ENCODE measurements at regions not wholly inside any gene's neighbourhood (a gene's known extent, or its start where the extent isn't known, plus 50 kb on each side); places are given as distances from the start of the nearest gene placed in this dataset.

DNA sequence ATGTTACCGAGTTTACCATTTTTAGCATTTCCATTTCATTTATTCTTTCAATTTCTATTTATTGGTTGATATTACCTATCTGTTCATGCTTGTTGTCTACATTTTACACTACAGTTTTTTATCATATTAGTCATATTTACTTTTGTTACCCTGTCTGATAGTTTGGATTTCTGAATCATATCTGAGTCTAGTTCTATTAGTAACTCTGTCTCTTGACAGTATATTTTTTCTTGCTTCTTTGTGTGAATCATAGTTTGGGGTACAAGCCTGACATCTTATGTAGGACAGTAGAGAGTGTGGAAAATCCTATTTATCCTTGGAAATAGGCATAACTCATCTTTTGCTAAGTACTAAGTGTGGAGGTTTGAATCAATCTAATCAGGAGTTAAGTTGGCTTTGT is 263.9 kb upstream of the SESN3 start:
- Histone ChIP-seq H3K36me3 (ENCODE audit: control insufficient read depth in 2 of 2, extremely low read depth in 1 of 2, insufficient read depth in 2 of 2, low read length in 2 of 2) (no peaks in the 10 kb centered on the region), H3K4me1 (ENCODE audit: control insufficient read depth, extremely low read depth, insufficient read depth, low read length) (no peaks in the 10 kb centered on the region), H3K9me1 (replicated peaks; ENCODE audit: control insufficient read depth, extremely low read depth, insufficient read depth, low read length) (no peaks in the 10 kb centered on the region), H3K27me3 (ENCODE audit: control insufficient read depth in 2 of 2, insufficient read depth in 2 of 2, low read length in 2 of 2) (no peaks in the 10 kb centered on the region), H4K20me1 (replicated peaks; ENCODE audit: control insufficient read depth, extremely low read depth, insufficient read depth, low read length) (no peaks in the 10 kb centered on the region), H3K9ac (replicated peaks; ENCODE audit: extremely low read depth, insufficient read depth, low read length) (no peak overlapping the region), H3K9me3 (replicated peaks; ENCODE audit: control insufficient read depth, insufficient read depth, low read length) (no peaks in the 10 kb centered on the region), H3K4me3 (replicated peaks in 1 of 3; ENCODE audit: insufficient read depth in 1 of 3, low read depth in 1 of 3, low read length in 3 of 3) (no peak overlapping the region), H3K4me2 (ENCODE audit: insufficient read depth, low read length) (no peak overlapping the region), H2AFZ (ENCODE audit: low read depth, low read length) (no peak overlapping the region), H3K27ac (ENCODE audit: insufficient read depth, low read depth, low read length) (no peak overlapping the region), H3K79me2 (ENCODE audit: control insufficient read depth, insufficient read depth, low read length) (no peaks in the 10 kb centered on the region)
- TF ChIP-seq GATA2 (IDR thresholded peaks at IDR 0.05; ENCODE audit: insufficient read depth, insufficient read length, low read depth, low read length) (no peak), JUN (IDR thresholded peaks at IDR 0.05; ENCODE audit: borderline replicate concordance, insufficient read depth, insufficient read length, low read depth) (no peak), MYC (IDR thresholded peaks at IDR 0.05; ENCODE audit: low read depth, low read length) (no peak)
- BruUV-seq (replicated peaks): no TSS peak
- CTCF ChIA-PET: no interaction called here
- DNase-seq (ENCODE audit: low read depth, low spot score): no peak
- POLR2A ChIA-PET: no interaction called here
- no peak for FAIRE-seq
- dilution Hi-C loops (cut with MboI; ENCODE audit: extremely low pct_ligation_motif_present, low sequenced_read_pairs) (no loop called here), intact Hi-C loops (cut with micrococcal nuclease) (no loop called here)

DNA sequence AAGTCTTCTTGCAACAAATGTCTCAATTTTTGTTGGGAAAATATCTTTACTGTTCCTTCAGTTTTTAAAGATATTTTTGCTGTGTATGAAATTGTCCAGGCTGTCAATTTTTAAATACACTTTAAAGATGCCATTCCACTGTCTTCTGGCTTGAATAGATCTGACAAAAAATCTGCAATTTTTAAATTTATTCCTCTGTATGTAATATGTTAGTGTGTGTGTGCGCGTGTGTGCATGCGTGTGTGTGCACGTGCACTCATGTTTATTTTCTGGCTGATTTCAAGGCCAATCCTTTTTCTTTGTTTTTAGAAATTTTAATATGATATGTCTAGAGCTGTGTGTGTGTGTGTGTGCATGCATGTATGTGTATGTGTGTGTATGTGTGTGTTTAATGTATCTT is 263.2 kb upstream of the SESN3 start:
- H3K79me2 ChIP-seq (ENCODE audit: control insufficient read depth, insufficient read depth, low read length): no peaks in the 10 kb centered on the region
- no peaks in the 10 kb centered on the region for H3K27me3 ChIP-seq (ENCODE audit: control insufficient read depth in 2 of 2, insufficient read depth in 2 of 2, low read length in 2 of 2)
- no peaks in the 10 kb centered on the region for H3K9me1 ChIP-seq (replicated peaks; ENCODE audit: control insufficient read depth, extremely low read depth, insufficient read depth, low read length)
- H2AFZ ChIP-seq (ENCODE audit: low read depth, low read length): no peak overlapping the region
- H3K4me2 ChIP-seq (ENCODE audit: insufficient read depth, low read length): no peak overlapping the region
- no peaks in the 10 kb centered on the region for H3K36me3 ChIP-seq (ENCODE audit: control insufficient read depth in 2 of 2, extremely low read depth in 1 of 2, insufficient read depth in 2 of 2, low read length in 2 of 2)
- no peaks in the 10 kb centered on the region for H3K4me1 ChIP-seq (ENCODE audit: control insufficient read depth, extremely low read depth, insufficient read depth, low read length)
- no peak for DNase-seq (ENCODE audit: low read depth, low spot score)
- no peaks in the 10 kb centered on the region for H3K9me3 ChIP-seq (replicated peaks; ENCODE audit: control insufficient read depth, insufficient read depth, low read length)
- no TSS peak for BruUV-seq (replicated peaks)
- no peak overlapping the region for H3K4me3 ChIP-seq (replicated peaks in 1 of 3; ENCODE audit: insufficient read depth in 1 of 3, low read depth in 1 of 3, low read length in 3 of 3)
- intact Hi-C loops (cut with micrococcal nuclease): no loop called here
- no peak for FAIRE-seq
- TF ChIP-seq POLR2A (IDR thresholded peaks at IDR 0.05; ENCODE audit: low read depth, low read length) (no peak), MYC (IDR thresholded peaks at IDR 0.05; ENCODE audit: low read depth, low read length) (no peak), POLR2AphosphoS5 (IDR thresholded peaks at IDR 0.05; ENCODE audit: insufficient read depth, low read depth, low read length) (no peak), EZH2 (IDR thresholded peaks at IDR 0.05; ENCODE audit: borderline replicate concordance, low read depth, low read length, severe bottlenecking) (no peak), JUN (IDR thresholded peaks at IDR 0.05; ENCODE audit: borderline replicate concordance, insufficient read depth, insufficient read length, low read depth) (no peak), FOS (IDR thresholded peaks at IDR 0.05; ENCODE audit: borderline replicate concordance, insufficient read depth, low read length) (no peak), GATA2 (IDR thresholded peaks at IDR 0.05; ENCODE audit: insufficient read depth, insufficient read length, low read depth, low read length) (no peak)
- TF ChIP-seq, protein P1, sequence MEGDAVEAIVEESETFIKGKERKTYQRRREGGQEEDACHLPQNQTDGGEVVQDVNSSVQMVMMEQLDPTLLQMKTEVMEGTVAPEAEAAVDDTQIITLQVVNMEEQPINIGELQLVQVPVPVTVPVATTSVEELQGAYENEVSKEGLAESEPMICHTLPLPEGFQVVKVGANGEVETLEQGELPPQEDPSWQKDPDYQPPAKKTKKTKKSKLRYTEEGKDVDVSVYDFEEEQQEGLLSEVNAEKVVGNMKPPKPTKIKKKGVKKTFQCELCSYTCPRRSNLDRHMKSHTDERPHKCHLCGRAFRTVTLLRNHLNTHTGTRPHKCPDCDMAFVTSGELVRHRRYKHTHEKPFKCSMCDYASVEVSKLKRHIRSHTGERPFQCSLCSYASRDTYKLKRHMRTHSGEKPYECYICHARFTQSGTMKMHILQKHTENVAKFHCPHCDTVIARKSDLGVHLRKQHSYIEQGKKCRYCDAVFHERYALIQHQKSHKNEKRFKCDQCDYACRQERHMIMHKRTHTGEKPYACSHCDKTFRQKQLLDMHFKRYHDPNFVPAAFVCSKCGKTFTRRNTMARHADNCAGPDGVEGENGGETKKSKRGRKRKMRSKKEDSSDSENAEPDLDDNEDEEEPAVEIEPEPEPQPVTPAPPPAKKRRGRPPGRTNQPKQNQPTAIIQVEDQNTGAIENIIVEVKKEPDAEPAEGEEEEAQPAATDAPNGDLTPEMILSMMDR (IDR thresholded peaks at IDR 0.05; ENCODE audit: extremely low read depth in 1 of 2, insufficient read depth in 1 of 2, low read depth in 1 of 2, low read length in 2 of 2): no peak
- TF ChIP-seq, protein P2, sequence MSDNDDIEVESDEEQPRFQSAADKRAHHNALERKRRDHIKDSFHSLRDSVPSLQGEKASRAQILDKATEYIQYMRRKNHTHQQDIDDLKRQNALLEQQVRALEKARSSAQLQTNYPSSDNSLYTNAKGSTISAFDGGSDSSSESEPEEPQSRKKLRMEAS (IDR thresholded peaks at IDR 0.05; ENCODE audit: insufficient read depth, insufficient read length): no peak
- CTCF ChIA-PET: no interaction called here
- no peak overlapping the region for H3K9ac ChIP-seq (replicated peaks; ENCODE audit: extremely low read depth, insufficient read depth, low read length)
- H4K20me1 ChIP-seq (replicated peaks; ENCODE audit: control insufficient read depth, extremely low read depth, insufficient read depth, low read length): no peaks in the 10 kb centered on the region
- dilution Hi-C loops (cut with MboI; ENCODE audit: extremely low pct_ligation_motif_present, low sequenced_read_pairs): no loop called here
- H3K27ac ChIP-seq (ENCODE audit: insufficient read depth, low read depth, low read length): no peak overlapping the region
- POLR2A ChIA-PET: no interaction called here

Data from endothelial cell of umbilical vein (primary cell).